OCI-LY3 (cell line): ENCODE measurements at regions not wholly inside any gene's neighbourhood (a gene's known extent, or its start where the extent isn't known, plus 50 kb on each side); places are given as distances from the start of the nearest gene placed in this dataset.

Experiments
- H2AFZ ChIP-seq: fragments of 200-600, 300-600 bp; shearing (Covaris generic); 2 replicates; pipeline ENCODE4 v1.6.0; 2014; ENCODE audit warnings: antibody characterized with exemption, low read depth, low read length
- H3K27ac ChIP-seq: fragments of 200-600, 300-600 bp; sonication (generic); 2 replicates; pipeline ENCODE4 v1.5.1; 2014; ENCODE audit warnings: mild to moderate bottlenecking, low read length, moderate library complexity, mixed read lengths
- H3K27me3 ChIP-seq: fragments of 200-600, 300-600 bp; sonication (generic); 2 replicates; pipeline ENCODE4 v1.6.1; 2014; ENCODE audit warnings: low read depth, low read length, mixed read lengths
- H3K36me3 ChIP-seq: fragments of 200-600, 300-600 bp; sonication (generic); replicated peaks from 2 replicates; pipeline ENCODE3; 2014; ENCODE audit warnings: low read depth, low read length, mixed read lengths
- H3K4me1 ChIP-seq: fragments of 300-600, 200-600 bp; sonication (generic); 2 replicates; pipeline ENCODE4 v1.6.1; 2014; ENCODE audit warnings: low read length, mixed read lengths
- H3K4me2 ChIP-seq: fragments of 200-600, 300-600 bp; sonication (generic); 2 replicates; pipeline ENCODE4 v1.6.1; 2014; ENCODE audit warnings: low read length, mixed read lengths
- H3K4me3 ChIP-seq: fragments of 300-600, 200-600 bp; sonication (generic); 2 replicates; pipeline ENCODE4 v1.5.1; 2014; ENCODE audit warnings: antibody characterized with exemption, mild to moderate bottlenecking, low read length, moderate library complexity
- H3K79me2 ChIP-seq: fragments of 300-600, 200-600 bp; shearing (Covaris generic); 2 replicates; pipeline ENCODE4 v1.6.1; 2014; ENCODE audit warnings: mild to moderate bottlenecking, low read length, mixed read lengths
- H3K9ac ChIP-seq: fragments of 300-600, 200-600 bp; shearing (Covaris generic); 2 replicates; pipeline ENCODE4 v1.6.0; 2014; ENCODE audit warnings: mild to moderate bottlenecking, low read length, moderate library complexity
- H3K9me3 ChIP-seq: fragments of 200-600, 300-600 bp; shearing (Covaris generic); 2 replicates; pipeline ENCODE4 v1.6.1; 2014; ENCODE audit warnings: low read length, mixed read lengths; ENCODE audit not compliant: insufficient read depth
- H4K20me1 ChIP-seq: fragments of 200-600, 300-600 bp; sonication (generic); 2 replicates; pipeline ENCODE4 v1.6.1; 2016; ENCODE audit warnings: low read length, mixed read lengths; ENCODE audit not compliant: insufficient read depth
- EZH2phosphoT487 ChIP-seq: fragments of 200-600 bp; shearing (Covaris generic); IDR thresholded peaks from 2 replicates; pipeline ENCODE4 v1.6.1; 2018; ENCODE audit warnings: antibody characterized with exemption, mixed run types, low read depth
- TF ChIP-seq, protein P1 (sequence below): fragments of 200-600, 300-600 bp; sonication (generic); IDR thresholded peaks from 2 replicates; pipeline ENCODE4 v1.5.1; 2014; ENCODE audit warnings: antibody characterized with exemption, low read length, low read depth

DNA sequence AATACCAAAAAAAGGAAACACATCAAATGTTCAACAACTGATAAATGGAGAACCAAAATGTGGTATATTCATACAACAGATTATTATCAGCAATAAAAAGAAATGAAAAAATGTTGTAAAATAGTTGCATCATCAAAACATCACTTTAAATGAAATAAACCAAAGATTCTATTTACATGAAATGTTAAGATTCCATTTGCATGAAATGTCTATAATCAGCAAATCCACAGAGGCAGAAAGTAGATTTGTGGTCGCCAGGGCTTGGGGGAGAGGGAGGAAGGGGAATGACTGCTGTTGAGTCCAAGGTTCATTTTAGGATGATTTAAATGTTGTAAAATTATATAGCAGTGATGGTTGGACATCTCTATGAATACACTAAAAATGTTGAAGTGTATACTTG is 181.9 kb downstream of the RTP5 start:
- no peak overlapping the region for H3K4me3 ChIP-seq
- H3K4me1 ChIP-seq, result no peaks in the 10 kb centered on the region
- no peaks in the 10 kb centered on the region for H3K36me3 ChIP-seq
- no peak for TF ChIP-seq EZH2phosphoT487
- TF ChIP-seq, protein P1, sequence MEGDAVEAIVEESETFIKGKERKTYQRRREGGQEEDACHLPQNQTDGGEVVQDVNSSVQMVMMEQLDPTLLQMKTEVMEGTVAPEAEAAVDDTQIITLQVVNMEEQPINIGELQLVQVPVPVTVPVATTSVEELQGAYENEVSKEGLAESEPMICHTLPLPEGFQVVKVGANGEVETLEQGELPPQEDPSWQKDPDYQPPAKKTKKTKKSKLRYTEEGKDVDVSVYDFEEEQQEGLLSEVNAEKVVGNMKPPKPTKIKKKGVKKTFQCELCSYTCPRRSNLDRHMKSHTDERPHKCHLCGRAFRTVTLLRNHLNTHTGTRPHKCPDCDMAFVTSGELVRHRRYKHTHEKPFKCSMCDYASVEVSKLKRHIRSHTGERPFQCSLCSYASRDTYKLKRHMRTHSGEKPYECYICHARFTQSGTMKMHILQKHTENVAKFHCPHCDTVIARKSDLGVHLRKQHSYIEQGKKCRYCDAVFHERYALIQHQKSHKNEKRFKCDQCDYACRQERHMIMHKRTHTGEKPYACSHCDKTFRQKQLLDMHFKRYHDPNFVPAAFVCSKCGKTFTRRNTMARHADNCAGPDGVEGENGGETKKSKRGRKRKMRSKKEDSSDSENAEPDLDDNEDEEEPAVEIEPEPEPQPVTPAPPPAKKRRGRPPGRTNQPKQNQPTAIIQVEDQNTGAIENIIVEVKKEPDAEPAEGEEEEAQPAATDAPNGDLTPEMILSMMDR, result no peak
- no peaks in the 10 kb centered on the region for H3K79me2 ChIP-seq
- H3K9ac ChIP-seq, result no peak overlapping the region
- H3K4me2 ChIP-seq, result no peak overlapping the region
- no peak overlapping the region for H3K27ac ChIP-seq
- H4K20me1 ChIP-seq, result no peaks in the 10 kb centered on the region
- H2AFZ ChIP-seq, result no peak overlapping the region
- H3K27me3 ChIP-seq, result no peaks in the 10 kb centered on the region; the same call in 1 of the 2 replicates
- H3K9me3 ChIP-seq, result no peaks in the 10 kb centered on the region

DNA sequence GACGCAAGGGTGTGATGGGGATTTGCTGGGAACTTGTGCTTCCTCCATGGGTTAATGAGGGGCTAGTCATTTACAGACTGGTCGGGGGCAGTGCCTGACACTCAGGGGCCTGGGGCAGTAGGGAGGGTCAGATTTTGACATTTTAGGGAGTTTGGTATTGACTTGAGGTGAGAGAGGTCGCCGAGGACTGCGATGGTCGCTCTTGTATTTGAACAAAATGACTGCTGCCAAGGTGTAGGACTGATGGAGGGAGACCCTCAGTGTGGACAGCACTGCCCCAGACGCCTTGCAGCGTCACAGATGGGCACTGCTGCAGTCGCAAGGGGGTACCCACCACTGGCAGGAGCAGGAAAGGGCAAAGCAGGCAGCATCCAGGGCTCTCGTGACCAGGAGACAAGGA is 182.9 kb downstream of the RTP5 start:
- H3K27ac ChIP-seq, result no peak overlapping the region
- no peaks in the 10 kb centered on the region for H3K79me2 ChIP-seq
- H4K20me1 ChIP-seq, result no peaks in the 10 kb centered on the region
- H3K4me3 ChIP-seq, result no peak overlapping the region
- no peak overlapping the region for H3K4me2 ChIP-seq
- no peaks in the 10 kb centered on the region for H3K9me3 ChIP-seq
- H3K4me1 ChIP-seq, result no peaks in the 10 kb centered on the region
- H3K36me3 ChIP-seq, result no peaks in the 10 kb centered on the region
- no peak overlapping the region for H2AFZ ChIP-seq
- no peak for TF ChIP-seq EZH2phosphoT487
- TF ChIP-seq, protein P1, result no peak
- H3K9ac ChIP-seq, result no peak overlapping the region
- peaks cover 2% of the 10 kb centered on the region; the same call in 1 of the 2 replicates for H3K27me3 ChIP-seq

DNA sequence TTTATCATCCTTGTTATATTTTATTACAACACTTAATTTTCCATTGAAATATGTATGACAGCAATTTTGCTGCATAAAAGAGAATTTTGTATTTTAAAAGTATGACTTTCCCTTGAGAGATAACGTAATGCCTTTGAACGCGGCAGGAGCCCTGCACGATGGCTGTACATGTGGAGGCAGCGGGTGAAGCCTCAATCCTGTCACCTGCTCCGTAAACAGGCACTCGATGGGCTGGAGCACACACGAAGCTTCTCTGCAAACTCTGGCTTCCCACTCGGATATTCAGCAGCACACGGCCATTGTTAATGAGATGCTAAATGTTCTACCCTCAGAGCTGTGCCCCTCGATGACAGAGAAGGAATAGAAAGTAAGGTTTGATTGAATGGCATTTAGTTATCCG is 184.4 kb downstream of the RTP5 start:
- Histone ChIP-seq H3K27me3 (peaks cover 2% of the 10 kb centered on the region; the same call in 1 of the 2 replicates), H4K20me1 (no peaks in the 10 kb centered on the region), H3K79me2 (no peaks in the 10 kb centered on the region), H3K9ac (no peak overlapping the region), H3K9me3 (no peaks in the 10 kb centered on the region), H3K27ac (no peak overlapping the region), H2AFZ (no peak overlapping the region), H3K36me3 (no peaks in the 10 kb centered on the region), H3K4me2 (no peak overlapping the region), H3K4me3 (no peak overlapping the region), H3K4me1 (no peaks in the 10 kb centered on the region)
- TF ChIP-seq, protein P1, result no peak
- TF ChIP-seq EZH2phosphoT487, result no peak

- H4K20me1 ChIP-seq, result no peaks in the 10 kb centered on the region
- H3K36me3 ChIP-seq, result no peaks in the 10 kb centered on the region
- H3K27me3 ChIP-seq, result peaks cover 2% of the 10 kb centered on the region; the same call in 1 of the 2 replicates
- H3K79me2 ChIP-seq, result no peaks in the 10 kb centered on the region
- no peak overlapping the region for H3K4me3 ChIP-seq
- H3K9me3 ChIP-seq, result no peaks in the 10 kb centered on the region
- H3K27ac ChIP-seq, result no peak overlapping the region
- TF ChIP-seq, protein P1, result no peak
- no peak for TF ChIP-seq EZH2phosphoT487
- no peak overlapping the region for H3K9ac ChIP-seq
- no peak overlapping the region for H3K4me2 ChIP-seq
- H3K4me1 ChIP-seq, result no peaks in the 10 kb centered on the region
- no peak overlapping the region for H2AFZ ChIP-seq
These were observed 184.9 kb downstream of the RTP5 start for GRCh38 chr2:242054406-242054805.
